Mesothelial cell of epicardium (in vitro differentiated cells): ENCODE measurements at regions not wholly inside any gene's neighbourhood (a gene's known extent, or its start where the extent isn't known, plus 50 kb on each side); places are given as distances from the start of the nearest gene placed in this dataset.

Source experiments
- DNase-seq, 2 experiments: peaks; one replicate each; pipeline ENCODE4 v3.0.0; 2021; ENCODE audit warnings: low spot score in 2 of 2; ENCODE audit not compliant: unreplicated experiment in 2 of 2
- H3K27ac Mint-ChIP-seq: 2 replicates; pipeline ENCODE4 v1.8.0; 2021; ENCODE audit warnings: mixed read lengths
- H3K27me3 Mint-ChIP-seq: 2 replicates; pipeline ENCODE4 v1.8.0; 2021; ENCODE audit warnings: low read depth, mixed read lengths
- H3K36me3 Mint-ChIP-seq: 2 replicates; pipeline ENCODE4 v1.8.0; 2021; ENCODE audit warnings: mixed read lengths
- H3K4me1 Mint-ChIP-seq: 2 replicates; pipeline ENCODE4 v1.8.0; 2021; ENCODE audit warnings: mixed read lengths
- H3K4me3 Mint-ChIP-seq: 2 replicates; pipeline ENCODE4 v1.8.0; 2021; ENCODE audit warnings: mild to moderate bottlenecking, moderate library complexity, mixed read lengths
- H3K9me3 Mint-ChIP-seq: 2 replicates; pipeline ENCODE4 v1.8.0; 2021; ENCODE audit warnings: mixed read lengths
- CTCF ChIP-seq: fragments of 200-600 bp; sonication (generic); IDR thresholded peaks from one replicate; pipeline ENCODE4 v1.5.0; 2021; ENCODE audit warnings: antibody characterized with exemption; ENCODE audit not compliant: unreplicated experiment

DNA sequence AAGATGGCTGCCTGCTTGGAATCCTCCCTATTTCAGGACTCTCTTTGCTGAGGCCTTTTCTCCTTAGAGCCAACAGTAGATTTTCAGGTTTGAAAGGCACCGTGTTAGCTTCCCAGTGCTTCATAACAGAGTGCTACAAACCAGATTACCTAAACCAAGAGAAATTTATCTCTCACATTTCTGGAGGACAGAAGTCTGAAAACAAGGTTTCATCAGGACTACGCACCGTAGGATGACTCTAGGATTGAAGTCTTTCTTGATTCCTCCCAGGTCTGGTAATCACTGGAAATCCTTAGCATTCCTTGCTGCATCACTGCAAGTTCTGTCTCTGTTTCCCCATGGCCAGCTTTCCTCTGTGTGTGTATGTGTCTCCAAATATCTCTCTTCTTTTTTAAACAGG, 508.4 kb upstream of the GJE1 start:
- TF ChIP-seq CTCF: no peak
- no peak for DNase-seq
- Mint-ChIP-seq H3K27ac (no peak overlapping the region), H3K4me3 (no peak overlapping the region), H3K36me3 (peaks cover 3% of the 10 kb centered on the region), H3K4me1 (peaks cover 6% of the 10 kb centered on the region), H3K9me3 (peaks cover 31% of the 10 kb centered on the region), H3K27me3 (no peaks in the 10 kb centered on the region)

- no peak for TF ChIP-seq CTCF
- H3K36me3 Mint-ChIP-seq: peaks cover 2% of the 10 kb centered on the region
- H3K27ac Mint-ChIP-seq: no peak overlapping the region
- DNase-seq: no peak
- H3K9me3 Mint-ChIP-seq: no peaks in the 10 kb centered on the region
- H3K4me3 Mint-ChIP-seq: no peak overlapping the region
- H3K4me1 Mint-ChIP-seq: no peaks in the 10 kb centered on the region
- no peaks in the 10 kb centered on the region for H3K27me3 Mint-ChIP-seq
Observed at GRCh38 chr6:141618180-141618581, 514.5 kb upstream of the GJE1 start.

- DNase-seq: no peak
- Mint-ChIP-seq H3K4me1 (no peaks in the 10 kb centered on the region), H3K4me3 (no peak overlapping the region), H3K36me3 (no peaks in the 10 kb centered on the region), H3K9me3 (peaks cover 25% of the 10 kb centered on the region), H3K27ac (no peak overlapping the region), H3K27me3 (no peaks in the 10 kb centered on the region)
- no peak for TF ChIP-seq CTCF
Observed at GRCh38 chr6:141610741-141611140, 522.0 kb upstream of the GJE1 start.

DNA sequence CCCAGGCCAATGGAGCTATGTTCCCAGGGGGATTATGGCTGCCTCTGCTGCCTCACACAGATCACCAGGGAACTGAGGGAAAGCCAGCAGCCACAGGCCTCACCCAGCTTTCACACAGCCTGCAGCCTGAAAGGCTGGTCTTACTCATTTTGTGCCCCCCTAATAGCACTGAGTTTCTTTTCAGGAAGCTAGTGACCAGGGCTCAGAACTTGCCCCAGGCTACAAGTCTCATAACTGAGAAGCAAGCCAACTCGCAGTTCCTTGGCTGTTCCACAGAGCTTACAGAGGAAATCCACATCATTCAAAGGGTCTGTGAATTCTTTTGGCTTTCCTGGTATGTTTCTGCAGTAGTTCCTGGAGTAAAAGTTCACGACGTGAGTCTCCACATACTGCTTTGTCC, 524.8 kb upstream of the GJE1 start:
- DNase-seq: no peak
- H3K4me3 Mint-ChIP-seq: no peak overlapping the region
- H3K36me3 Mint-ChIP-seq: no peaks in the 10 kb centered on the region
- peaks cover 35% of the 10 kb centered on the region for H3K9me3 Mint-ChIP-seq
- no peaks in the 10 kb centered on the region for H3K27me3 Mint-ChIP-seq
- no peaks in the 10 kb centered on the region for H3K4me1 Mint-ChIP-seq
- H3K27ac Mint-ChIP-seq: no peak overlapping the region
- no peak for TF ChIP-seq CTCF

- TF ChIP-seq CTCF: no peak
- Mint-ChIP-seq H3K27ac (no peak overlapping the region), H3K36me3 (no peaks in the 10 kb centered on the region), H3K4me1 (no peaks in the 10 kb centered on the region), H3K9me3 (peaks cover 9% of the 10 kb centered on the region), H3K27me3 (no peaks in the 10 kb centered on the region), H3K4me3 (no peak overlapping the region)
- DNase-seq: no peak
Observed at GRCh38 chr6:141598487-141598886, 534.2 kb upstream of the GJE1 start.

DNA sequence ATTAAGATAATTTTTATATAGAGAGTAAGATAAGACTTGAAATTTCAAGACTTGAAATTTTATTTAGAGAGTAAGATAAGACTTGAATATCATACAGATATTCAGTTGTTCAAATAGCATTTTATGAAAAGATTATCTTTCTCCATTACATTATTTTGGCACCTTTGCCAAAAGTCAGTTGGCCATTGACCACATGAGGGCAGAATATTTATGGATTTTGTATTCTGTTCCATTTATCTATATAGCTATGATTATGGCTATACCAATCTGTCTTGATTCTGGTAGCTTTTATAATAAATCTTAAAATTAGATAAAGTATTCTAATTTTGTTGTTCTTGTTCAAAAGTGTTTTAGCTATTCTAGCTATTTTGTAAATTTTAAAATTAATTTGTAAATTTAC, 537.9 kb upstream of the GJE1 start:
- peaks cover 27% of the 10 kb centered on the region for H3K9me3 Mint-ChIP-seq
- no peaks in the 10 kb centered on the region for H3K36me3 Mint-ChIP-seq
- H3K27me3 Mint-ChIP-seq: no peaks in the 10 kb centered on the region
- DNase-seq: no peak
- H3K4me1 Mint-ChIP-seq: no peaks in the 10 kb centered on the region
- no peak for TF ChIP-seq CTCF
- no peak overlapping the region for H3K27ac Mint-ChIP-seq
- no peak overlapping the region for H3K4me3 Mint-ChIP-seq
